Activated naive CD8-positive, alpha-beta T cell treated with anti-CD3 and anti-CD28 coated beads, Interleukin-2, amount 50 U/mL, for 24 hours (primary cell): ENCODE measurements at regions not wholly inside any gene's neighbourhood (a gene's known extent, or its start where the extent isn't known, plus 50 kb on each side); places are given as distances from the start of the nearest gene placed in this dataset.

Experiments
- ATAC-seq: fragments of 150-1000 bp; cut with Tn5 transposase; one replicate; pipeline ENCODE4 v1.10.0; 2021
- DNase-seq: peaks from one replicate; pipeline ENCODE4 v3.0.0; 2021
- H3K27ac Mint-ChIP-seq: one replicate; pipeline ENCODE4 v1.8.0; 2021; ENCODE audit warnings: mild to moderate bottlenecking, mixed read lengths
- H3K27me3 Mint-ChIP-seq: one replicate; pipeline ENCODE4 v1.8.0; 2021; ENCODE audit warnings: mixed read lengths
- H3K36me3 Mint-ChIP-seq: one replicate; pipeline ENCODE4 v1.8.0; 2021; ENCODE audit warnings: low read depth, mixed read lengths
- H3K4me1 Mint-ChIP-seq: one replicate; pipeline ENCODE4 v1.8.0; 2021; ENCODE audit warnings: mixed read lengths
- H3K4me3 Mint-ChIP-seq: one replicate; pipeline ENCODE4 v1.8.0; 2021; ENCODE audit warnings: mild to moderate bottlenecking, moderate library complexity, mixed read lengths
- H3K9me3 Mint-ChIP-seq: one replicate; pipeline ENCODE4 v1.8.0; 2021; ENCODE audit warnings: mixed read lengths

DNA sequence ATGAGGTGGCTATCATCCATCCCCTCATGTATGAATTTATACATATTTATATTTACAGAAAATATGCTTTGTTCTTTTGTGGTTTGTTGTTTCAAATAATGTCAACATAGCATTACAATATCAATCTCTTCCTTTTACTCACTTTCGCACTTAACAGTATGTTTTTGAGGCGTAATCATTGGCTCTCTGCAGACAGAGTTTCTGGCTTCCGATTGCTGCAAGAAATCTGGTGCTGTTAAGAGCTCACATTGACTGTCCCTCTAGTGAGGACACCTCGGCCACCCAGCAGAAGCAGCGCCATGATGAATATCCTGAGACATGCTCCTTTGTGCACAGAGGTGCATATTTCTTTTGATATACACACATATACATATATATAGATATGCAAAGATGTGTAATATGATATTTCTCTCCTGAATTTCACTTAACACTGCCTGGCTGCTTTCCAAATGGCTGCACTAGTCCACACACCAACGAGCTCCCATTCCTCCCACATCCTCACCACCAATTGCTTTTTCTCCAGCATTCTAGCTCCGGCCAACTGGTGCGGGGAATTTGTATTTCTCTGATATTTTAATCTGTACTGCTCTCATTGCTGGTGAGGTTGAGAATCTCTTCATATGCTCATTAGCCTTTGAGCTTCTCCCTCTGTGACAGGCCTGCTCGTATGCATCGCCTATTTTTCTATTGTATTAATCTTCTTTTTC, 248.4 kb downstream of the SIPA1L2 start:
- H3K36me3 Mint-ChIP-seq: no peaks in the 10 kb centered on the region
- no peak for ATAC-seq
- no peak for DNase-seq
- peaks cover 11% of the 10 kb centered on the region for H3K27me3 Mint-ChIP-seq
- no peak overlapping the region for H3K27ac Mint-ChIP-seq
- no peak overlapping the region for H3K4me3 Mint-ChIP-seq
- H3K9me3 Mint-ChIP-seq: no peaks in the 10 kb centered on the region
- peaks cover 9% of the 10 kb centered on the region for H3K4me1 Mint-ChIP-seq

- Mint-ChIP-seq H3K27me3 (peaks cover 13% of the 10 kb centered on the region), H3K27ac (no peak overlapping the region), H3K9me3 (no peaks in the 10 kb centered on the region), H3K4me1 (peaks cover 9% of the 10 kb centered on the region), H3K4me3 (no peak overlapping the region), H3K36me3 (no peaks in the 10 kb centered on the region)
- no peak for ATAC-seq
- DNase-seq: no peak
These were observed 249.3 kb downstream of the SIPA1L2 start for GRCh38 chr1:232380596-232380995.

DNA sequence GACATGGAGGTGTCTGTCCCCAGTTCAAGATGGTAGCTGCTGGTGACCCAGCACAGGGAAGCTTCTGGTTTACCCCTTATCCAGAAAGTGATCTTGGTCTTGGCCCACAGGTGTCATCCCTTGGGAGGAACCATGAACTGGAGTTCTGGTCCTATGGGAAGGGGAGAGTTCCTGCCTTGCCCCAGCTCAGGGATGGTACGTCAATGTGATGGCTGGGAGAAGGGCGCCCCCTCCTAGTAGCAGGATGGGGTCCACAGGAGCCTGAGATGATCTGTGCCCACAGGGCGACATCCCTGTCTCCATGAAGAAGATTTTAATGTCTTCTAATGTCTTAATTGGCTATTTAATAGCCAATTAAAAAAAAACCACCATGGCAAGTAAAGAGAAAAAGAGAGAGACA, 249.8 kb downstream of the SIPA1L2 start:
- ATAC-seq: no peak
- Mint-ChIP-seq H3K27ac (no peak overlapping the region), H3K9me3 (no peaks in the 10 kb centered on the region), H3K36me3 (no peaks in the 10 kb centered on the region), H3K4me1 (peaks cover 9% of the 10 kb centered on the region), H3K27me3 (peaks cover 12% of the 10 kb centered on the region), H3K4me3 (no peak overlapping the region)
- DNase-seq: no peak

DNA sequence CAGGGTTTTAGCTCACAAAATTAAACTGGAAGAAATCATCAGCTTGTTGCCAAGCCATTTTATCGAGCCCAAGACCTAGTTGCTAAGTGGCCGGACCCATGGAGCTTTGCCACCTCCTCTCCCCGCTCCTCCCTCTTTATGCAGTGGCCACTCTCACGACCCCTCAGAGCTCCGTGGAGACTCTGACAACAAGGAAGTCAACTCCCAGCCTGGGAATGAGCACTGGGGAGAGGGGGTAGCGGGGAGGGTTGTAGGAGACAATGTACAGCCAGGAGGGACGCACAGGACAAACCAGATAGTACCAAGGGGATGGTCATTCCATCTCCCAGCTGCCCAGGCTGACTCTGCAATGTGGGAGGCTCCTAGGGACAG, 250.9 kb downstream of the SIPA1L2 start:
- ATAC-seq (no peak), DNase-seq (no peak)
- no peaks in the 10 kb centered on the region for H3K36me3 Mint-ChIP-seq
- H3K27me3 Mint-ChIP-seq: peaks cover 12% of the 10 kb centered on the region
- H3K4me3 Mint-ChIP-seq: no peak overlapping the region
- H3K9me3 Mint-ChIP-seq: no peaks in the 10 kb centered on the region
- peaks cover 9% of the 10 kb centered on the region for H3K4me1 Mint-ChIP-seq
- H3K27ac Mint-ChIP-seq: no peak overlapping the region

- Mint-ChIP-seq H3K27me3 (peaks cover 14% of the 10 kb centered on the region), H3K4me1 (peaks cover 9% of the 10 kb centered on the region), H3K4me3 (no peak overlapping the region), H3K9me3 (no peaks in the 10 kb centered on the region), H3K36me3 (no peaks in the 10 kb centered on the region), H3K27ac (no peak overlapping the region)
- DNase-seq: no peak
- ATAC-seq: no peak
These were observed 251.5 kb downstream of the SIPA1L2 start for GRCh38 chr1:232378266-232379062.

DNA sequence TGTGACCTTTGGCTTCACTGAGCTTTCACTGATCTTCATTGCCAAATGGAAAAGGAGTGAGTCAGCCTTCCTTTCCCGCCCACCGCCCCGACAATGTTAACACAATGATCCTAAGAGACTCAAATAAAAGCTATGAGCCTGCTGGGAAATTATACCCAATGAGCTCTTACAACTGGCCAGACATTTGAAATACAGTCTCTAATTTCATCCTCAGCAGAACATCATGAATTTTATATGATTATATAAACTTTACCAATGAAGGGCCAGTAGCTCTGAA, 252.5 kb downstream of the SIPA1L2 start:
- H3K4me1 Mint-ChIP-seq: peaks cover 9% of the 10 kb centered on the region
- H3K36me3 Mint-ChIP-seq: no peaks in the 10 kb centered on the region
- no peak overlapping the region for H3K27ac Mint-ChIP-seq
- H3K27me3 Mint-ChIP-seq: peaks cover 14% of the 10 kb centered on the region
- no peak overlapping the region for H3K4me3 Mint-ChIP-seq
- peak; percentile 37 for DNase-seq
- ATAC-seq: peak; percentile 36
- H3K9me3 Mint-ChIP-seq: no peaks in the 10 kb centered on the region

DNA sequence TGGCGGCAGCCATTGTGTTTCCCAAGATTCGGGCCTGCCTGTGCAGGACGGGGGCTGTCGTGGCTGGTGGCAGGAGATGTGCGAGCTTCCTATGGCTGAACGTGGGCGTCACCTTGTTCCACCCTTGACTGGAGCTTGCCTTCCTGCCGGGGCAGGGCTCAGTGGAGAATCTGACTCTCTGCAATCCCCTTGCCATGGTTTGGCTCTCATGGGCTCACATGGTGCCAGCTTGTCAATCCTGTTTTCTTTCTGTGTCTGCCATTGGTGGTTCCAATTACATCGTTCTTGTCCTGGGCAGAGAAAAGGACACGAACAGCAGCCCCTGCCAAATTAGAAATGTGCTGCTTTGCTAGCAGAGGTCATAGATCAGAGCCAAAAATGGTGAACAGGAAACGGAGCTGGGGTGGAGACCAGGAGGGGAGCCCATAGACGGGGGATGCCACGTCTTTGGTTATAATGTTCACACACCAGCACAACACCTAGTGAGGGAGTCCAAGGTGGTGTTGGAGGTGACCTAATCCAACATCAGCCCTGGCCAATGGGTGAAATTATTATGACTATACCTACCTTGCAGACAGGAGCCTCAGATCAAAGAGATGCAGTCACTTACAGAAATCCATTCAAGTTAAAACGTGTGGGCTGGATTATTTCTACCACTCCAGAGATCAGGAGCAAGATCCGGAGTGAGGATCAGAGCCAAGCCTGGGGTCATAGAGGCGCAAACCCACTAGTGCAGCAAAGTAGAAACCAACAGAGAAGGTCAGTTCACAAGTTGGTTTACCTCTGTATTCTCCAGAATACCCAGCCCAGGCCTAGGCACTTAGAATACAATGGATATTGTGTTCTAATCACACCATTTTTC, 253.1 kb downstream of the SIPA1L2 start:
- Mint-ChIP-seq H3K36me3 (no peaks in the 10 kb centered on the region), H3K27me3 (peaks cover 14% of the 10 kb centered on the region), H3K4me1 (peaks cover 9% of the 10 kb centered on the region), H3K9me3 (no peaks in the 10 kb centered on the region), H3K27ac (no peak overlapping the region), H3K4me3 (no peak overlapping the region)
- ATAC-seq (no peak), DNase-seq (no peak)

GRCh38 chr1:232372841-232373440, 257.0 kb downstream of the SIPA1L2 start:
- no peak overlapping the region for H3K4me3 Mint-ChIP-seq
- no peak for DNase-seq
- H3K4me1 Mint-ChIP-seq: peaks cover 9% of the 10 kb centered on the region
- H3K27ac Mint-ChIP-seq: no peak overlapping the region
- peaks cover 7% of the 10 kb centered on the region for H3K27me3 Mint-ChIP-seq
- no peaks in the 10 kb centered on the region for H3K36me3 Mint-ChIP-seq
- no peak for ATAC-seq
- H3K9me3 Mint-ChIP-seq: no peaks in the 10 kb centered on the region

DNA sequence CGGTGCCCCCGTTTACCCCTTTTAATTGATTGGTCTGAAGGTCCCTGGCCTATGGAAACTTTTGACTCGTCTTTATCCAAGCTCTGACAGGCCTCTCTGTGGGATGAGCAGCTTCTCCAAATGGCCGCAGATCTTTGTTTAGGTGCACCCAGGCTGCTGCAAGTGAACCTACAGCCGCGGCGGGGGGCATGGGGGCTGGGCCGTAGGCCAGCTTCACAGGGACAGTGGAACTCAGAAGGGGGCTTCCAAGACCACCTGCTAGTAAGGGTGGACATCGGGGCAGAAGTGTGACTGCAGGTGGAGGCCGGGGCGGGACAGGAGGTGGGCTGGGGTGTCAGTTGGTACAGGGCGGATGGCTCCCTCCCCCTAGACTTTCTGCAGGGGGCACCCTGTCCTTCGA, 257.5 kb downstream of the SIPA1L2 start:
- Mint-ChIP-seq H3K27ac (no peak overlapping the region), H3K9me3 (no peaks in the 10 kb centered on the region), H3K4me1 (peaks cover 8% of the 10 kb centered on the region), H3K4me3 (no peak overlapping the region), H3K36me3 (no peaks in the 10 kb centered on the region), H3K27me3 (peaks cover 7% of the 10 kb centered on the region)
- no peak for ATAC-seq
- no peak for DNase-seq

GRCh38 chr1:232369451-232370296, 260.3 kb downstream of the SIPA1L2 start:
- Mint-ChIP-seq H3K4me3 (no peak overlapping the region), H3K9me3 (no peaks in the 10 kb centered on the region), H3K36me3 (no peaks in the 10 kb centered on the region), H3K27me3 (peaks cover 2% of the 10 kb centered on the region), H3K4me1 (no peaks in the 10 kb centered on the region), H3K27ac (no peak overlapping the region)
- ATAC-seq: no peak
- no peak for DNase-seq

DNA sequence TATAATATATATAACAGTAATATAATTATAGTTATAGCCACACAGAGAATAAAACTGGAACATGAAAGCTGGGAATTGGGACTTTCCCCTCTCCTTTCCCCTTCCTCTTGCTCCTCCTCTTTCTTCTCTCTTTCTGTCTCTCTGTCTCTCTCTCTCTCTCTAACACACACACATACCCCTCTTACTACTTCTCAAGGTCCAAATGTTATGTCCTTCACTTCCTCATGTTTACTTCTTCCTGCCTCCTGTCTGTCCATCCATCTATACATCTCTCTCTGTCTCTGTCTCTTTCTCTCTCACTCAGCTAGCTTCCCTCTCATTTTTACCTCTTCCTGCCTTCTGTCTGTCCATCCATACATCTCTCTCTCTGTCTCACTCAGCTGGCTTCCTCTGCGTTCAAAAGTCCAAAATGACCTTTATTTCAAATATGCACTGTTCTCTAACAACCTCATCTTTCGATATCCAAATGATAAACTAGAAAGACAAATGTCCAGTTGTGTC, 261.1 kb downstream of the SIPA1L2 start:
- no peak for DNase-seq
- Mint-ChIP-seq H3K9me3 (no peaks in the 10 kb centered on the region), H3K36me3 (no peaks in the 10 kb centered on the region), H3K4me1 (no peaks in the 10 kb centered on the region), H3K27me3 (peaks cover 1% of the 10 kb centered on the region), H3K4me3 (no peak overlapping the region), H3K27ac (no peak overlapping the region)
- no peak for ATAC-seq

DNA sequence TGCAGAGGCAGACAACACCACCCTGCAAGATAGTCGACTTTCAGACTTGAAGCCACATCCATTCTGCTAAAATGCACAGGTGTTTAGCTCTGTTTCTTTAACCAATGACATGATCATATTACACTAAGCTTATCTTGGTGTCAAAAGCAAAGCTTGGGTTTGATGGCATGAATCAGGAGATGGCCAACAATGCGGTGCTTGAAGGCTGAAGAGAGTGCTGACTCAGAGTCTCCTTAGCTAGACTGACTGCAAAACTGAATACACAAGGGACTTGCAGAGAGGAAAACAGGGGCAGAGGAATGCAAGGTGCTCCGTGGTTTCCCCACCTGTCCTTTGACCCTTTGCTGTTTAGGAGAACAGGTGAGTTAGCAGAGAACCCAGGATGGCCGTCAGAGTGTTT, 262.6 kb downstream of the SIPA1L2 start:
- Mint-ChIP-seq H3K27ac (no peak overlapping the region), H3K9me3 (no peaks in the 10 kb centered on the region), H3K4me3 (no peak overlapping the region), H3K4me1 (no peaks in the 10 kb centered on the region), H3K27me3 (no peaks in the 10 kb centered on the region), H3K36me3 (no peaks in the 10 kb centered on the region)
- DNase-seq: no peak
- ATAC-seq: no peak

DNA sequence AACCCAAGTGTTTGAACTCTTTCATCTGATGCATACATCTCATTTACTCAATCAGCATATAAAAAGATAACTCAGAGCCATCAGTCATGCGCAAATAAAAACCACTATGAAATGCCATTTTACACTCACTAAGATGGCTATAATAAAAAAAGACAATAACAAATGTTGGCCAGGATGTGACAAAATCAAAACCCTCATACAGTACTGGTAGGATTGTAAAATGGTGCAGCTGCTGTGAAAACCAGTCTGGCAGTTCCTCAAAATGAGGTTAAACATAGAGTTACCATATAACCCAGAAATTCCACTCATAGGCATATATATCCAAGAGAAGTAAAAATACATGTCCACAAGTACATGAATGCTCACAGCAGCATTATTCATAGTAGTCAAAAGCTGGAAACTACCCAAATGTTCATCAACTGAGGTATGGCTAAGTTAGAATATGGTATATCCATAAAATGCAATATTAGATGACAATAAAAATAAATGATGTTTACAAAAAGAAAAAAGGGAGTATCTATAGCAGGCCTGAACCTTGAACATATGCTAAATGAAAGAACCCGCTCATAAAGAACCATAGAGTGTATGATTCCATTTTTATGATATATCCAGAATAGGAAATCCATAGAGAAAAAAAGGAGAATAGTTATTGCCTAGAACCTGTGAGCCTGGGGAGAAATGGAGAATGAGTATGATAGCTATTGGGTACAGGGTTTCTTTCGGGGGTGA, 265.1 kb downstream of the SIPA1L2 start:
- Mint-ChIP-seq H3K4me3 (no peak overlapping the region), H3K27ac (no peak overlapping the region), H3K9me3 (no peaks in the 10 kb centered on the region), H3K4me1 (no peaks in the 10 kb centered on the region), H3K27me3 (peaks cover 2% of the 10 kb centered on the region), H3K36me3 (no peaks in the 10 kb centered on the region)
- DNase-seq: no peak
- ATAC-seq: no peak
